ENCODE measurements at regions not wholly inside any gene's neighbourhood (a gene's known extent, or its start where the extent isn't known, plus 50 kb on each side); places are given as distances from the start of the nearest gene placed in this dataset.

DNA sequence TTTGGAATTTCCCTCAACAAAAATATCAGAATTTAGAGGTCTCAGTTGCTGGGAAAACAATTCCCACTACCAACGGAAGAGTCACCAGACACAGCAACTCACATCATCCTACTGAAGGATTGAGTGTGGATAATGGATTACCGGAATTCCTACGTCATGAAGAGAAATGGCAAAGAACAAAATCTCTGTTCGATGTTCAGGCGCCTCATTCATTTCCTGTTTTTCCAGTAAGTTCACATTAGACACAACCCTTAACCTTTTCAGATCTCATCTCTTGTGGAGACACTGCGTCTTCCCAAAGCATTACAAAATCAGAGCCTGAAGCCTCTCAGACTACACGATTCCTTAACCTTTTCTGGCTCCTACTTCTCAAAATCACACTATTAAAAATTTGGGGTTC, 58.5 kb upstream of the CPEB2 start:
- intact Hi-C loops (cut with micrococcal nuclease; ENCODE audit: unreplicated experiment): no loop called here
- no peaks in the 10 kb centered on the region for H3K4me1 ChIP-seq (replicated peaks; ENCODE audit: insufficient read depth)
- H4K20me1 ChIP-seq (ENCODE audit: insufficient read depth): no peaks in the 10 kb centered on the region
- no peaks in the 10 kb centered on the region for H3K27me3 ChIP-seq (ENCODE audit: insufficient read depth, low read depth)
- no peak for DNase-seq
- no peaks in the 10 kb centered on the region for H3K36me3 ChIP-seq (ENCODE audit: low read depth)
- ChIA-PET CTCF (no interaction called here), POLR2A (ENCODE audit: unreplicated experiment) (no interaction called here)
- no peak overlapping the region for H2AFZ ChIP-seq
- no TSS peak for BruUV-seq (replicated peaks)
- no peak for TF ChIP-seq EZH2 (IDR thresholded peaks at IDR 0.05; ENCODE audit: low read depth)
- TF ChIP-seq, protein P1, sequence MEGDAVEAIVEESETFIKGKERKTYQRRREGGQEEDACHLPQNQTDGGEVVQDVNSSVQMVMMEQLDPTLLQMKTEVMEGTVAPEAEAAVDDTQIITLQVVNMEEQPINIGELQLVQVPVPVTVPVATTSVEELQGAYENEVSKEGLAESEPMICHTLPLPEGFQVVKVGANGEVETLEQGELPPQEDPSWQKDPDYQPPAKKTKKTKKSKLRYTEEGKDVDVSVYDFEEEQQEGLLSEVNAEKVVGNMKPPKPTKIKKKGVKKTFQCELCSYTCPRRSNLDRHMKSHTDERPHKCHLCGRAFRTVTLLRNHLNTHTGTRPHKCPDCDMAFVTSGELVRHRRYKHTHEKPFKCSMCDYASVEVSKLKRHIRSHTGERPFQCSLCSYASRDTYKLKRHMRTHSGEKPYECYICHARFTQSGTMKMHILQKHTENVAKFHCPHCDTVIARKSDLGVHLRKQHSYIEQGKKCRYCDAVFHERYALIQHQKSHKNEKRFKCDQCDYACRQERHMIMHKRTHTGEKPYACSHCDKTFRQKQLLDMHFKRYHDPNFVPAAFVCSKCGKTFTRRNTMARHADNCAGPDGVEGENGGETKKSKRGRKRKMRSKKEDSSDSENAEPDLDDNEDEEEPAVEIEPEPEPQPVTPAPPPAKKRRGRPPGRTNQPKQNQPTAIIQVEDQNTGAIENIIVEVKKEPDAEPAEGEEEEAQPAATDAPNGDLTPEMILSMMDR (conservative IDR thresholded peaks at IDR 0.05): no peak
- no peaks in the 10 kb centered on the region for H3K79me2 ChIP-seq (ENCODE audit: low read depth)
- no peaks in the 10 kb centered on the region for H3K9me2 ChIP-seq (ENCODE audit: insufficient read depth)
- H3K9me3 ChIP-seq (ENCODE audit: insufficient read depth, low read depth): no peaks in the 10 kb centered on the region
- no peak overlapping the region for H3K27ac ChIP-seq
- H3F3A ChIP-seq (ENCODE audit: insufficient read depth, low read depth): no peaks in the 10 kb centered on the region
- no peak overlapping the region for H3K4me2 ChIP-seq
- no peak overlapping the region for H3K4me3 ChIP-seq

DNA sequence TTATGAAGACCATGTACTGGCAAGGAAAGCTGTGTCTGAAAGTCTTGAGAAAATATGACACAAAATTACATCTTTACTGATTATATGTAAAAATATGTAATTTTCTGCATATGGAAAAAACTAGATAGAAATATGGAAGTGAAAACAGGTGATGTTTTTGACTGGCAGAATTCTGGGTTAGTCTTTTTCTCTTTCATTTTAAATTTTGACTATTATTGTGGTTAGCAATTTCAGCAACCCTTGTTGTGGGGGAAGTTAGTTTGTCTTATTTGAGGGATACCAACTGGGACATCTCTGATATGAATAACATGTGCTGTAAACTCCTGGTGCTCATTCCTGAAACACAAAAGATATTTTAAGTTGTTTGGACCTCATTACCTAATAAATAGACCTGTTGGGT, 49.9 kb upstream of the CPEB2 start:
- intact Hi-C loops (cut with micrococcal nuclease; ENCODE audit: unreplicated experiment): no loop called here
- CTCF ChIA-PET: no interaction called here
- H3K27ac ChIP-seq: no peak overlapping the region
- no peaks in the 10 kb centered on the region for H3K9me3 ChIP-seq (ENCODE audit: insufficient read depth, low read depth)
- no peak overlapping the region for H3K4me3 ChIP-seq
- H3K4me1 ChIP-seq (replicated peaks; ENCODE audit: insufficient read depth): no peaks in the 10 kb centered on the region
- no peak for DNase-seq
- no peaks in the 10 kb centered on the region for H3K27me3 ChIP-seq (ENCODE audit: insufficient read depth, low read depth)
- no peaks in the 10 kb centered on the region for H3K79me2 ChIP-seq (ENCODE audit: low read depth)
- no peaks in the 10 kb centered on the region for H4K20me1 ChIP-seq (ENCODE audit: insufficient read depth)
- POLR2A ChIA-PET (ENCODE audit: unreplicated experiment): no interaction called here
- no peaks in the 10 kb centered on the region for H3K9me2 ChIP-seq (ENCODE audit: insufficient read depth)
- no peak overlapping the region for H3K4me2 ChIP-seq
- no peak for TF ChIP-seq EZH2 (IDR thresholded peaks at IDR 0.05; ENCODE audit: low read depth)
- TF ChIP-seq, protein P1 (conservative IDR thresholded peaks at IDR 0.05): no peak
- BruUV-seq (replicated peaks): no TSS peak
- no peaks in the 10 kb centered on the region for H3K36me3 ChIP-seq (ENCODE audit: low read depth)
- no peak overlapping the region for H2AFZ ChIP-seq
- H3F3A ChIP-seq (ENCODE audit: insufficient read depth, low read depth): no peaks in the 10 kb centered on the region
